C4-2B (cell line): ENCODE measurements at regions not wholly inside any gene's neighbourhood (a gene's known extent, or its start where the extent isn't known, plus 50 kb on each side); places are given as distances from the start of the nearest gene placed in this dataset.

ENCODE experiments used
- CTCF ChIP-seq: fragments of 450-650 bp; conservative IDR thresholded peaks from 2 replicates; pipeline ENCODE4 v1.5.1; 2017; ENCODE audit warnings: mild to moderate bottlenecking
- ZFX ChIP-seq: fragments of 450-650 bp; IDR thresholded peaks from 2 replicates; pipeline ENCODE4 v1.6.1; 2017

GRCh38 chr2:103960129-103960513, 893.8 kb upstream of the POU3F3 start:
- TF ChIP-seq CTCF (no peak), ZFX (no peak)
